Transverse colon (tissue), 4 donors: ENCODE measurements at regions not wholly inside any gene's neighbourhood (a gene's known extent, or its start where the extent isn't known, plus 50 kb on each side); places are given as distances from the start of the nearest gene placed in this dataset.

ENCODE experiments used
- DNase-seq: peaks from one replicate; pipeline ENCODE4 v3.0.0-alpha.2; 2019
- H3K27ac ChIP-seq, 4 donors: fragments of 200-600 bp; sonication (generic); 2 replicates each; pipeline ENCODE4 v1.5.1; 2016 to 2018; ENCODE audit warnings: inconsistent platforms in 4 of 4
- H3K27me3 ChIP-seq: fragments of 200-600 bp; sonication (generic); 2 replicates; pipeline ENCODE4 v1.5.1; 2017; ENCODE audit warnings: inconsistent platforms
- H3K36me3 ChIP-seq, 4 donors: fragments of 200-600 bp; sonication (generic); 2 replicates each; pipeline ENCODE4 v1.5.1; 2017 to 2019; ENCODE audit warnings: inconsistent platforms in 4 of 4
- H3K4me1 ChIP-seq, 4 donors: fragments of 200-600 bp; sonication (generic); 2 replicates each; pipeline ENCODE4 v1.5.1; 2017 to 2020; ENCODE audit warnings: inconsistent platforms in 4 of 4
- H3K4me3 ChIP-seq, 4 donors: fragments of 200-600 bp; sonication (generic); 1 replicate in 1 of 4; 2 replicates in 3 of 4; pipeline versions ENCODE4 v1.5.1 to v1.6.1; 2017 to 2019; ENCODE audit warnings: inconsistent platforms in 4 of 4
- H3K9me3 ChIP-seq, 2 donors: fragments of 200-600 bp; sonication (generic); 2 replicates each; pipeline ENCODE4 v1.5.1; 2017 to 2019; ENCODE audit warnings: inconsistent platforms in 2 of 2
- CTCF ChIP-seq, 5 experiments: fragments of 200-600 bp in 3 of 5; fragments of 450-650 bp in 2 of 5; sonication (generic) in 3 of 5; IDR thresholded peaks; 1 replicate in 2 of 5; 2 replicates in 3 of 5; pipeline ENCODE4 v1.5.1; 2016 to 2017; ENCODE audit warnings: antibody characterized with exemption in 5 of 5, inconsistent platforms in 3 of 5, mild to moderate bottlenecking in 2 of 5, moderate library complexity in 1 of 5
- EP300 ChIP-seq: sonication (generic); formaldehyde crosslinking; IDR thresholded peaks from one replicate; pipeline ENCODE4 v1.6.1; 2017; ENCODE audit warnings: antibody characterized with exemption, low read depth
- POLR2A ChIP-seq: fragments of 450-650 bp; IDR thresholded peaks from one replicate; pipeline ENCODE4 v1.6.1; 2016; ENCODE audit warnings: antibody characterized with exemption, mild to moderate bottlenecking, moderate library complexity
- POLR2AphosphoS5 ChIP-seq, 3 donors: sonication (generic); formaldehyde crosslinking; IDR thresholded peaks; one replicate each; pipeline ENCODE4 v1.6.1; 2016; ENCODE audit warnings: antibody characterized with exemption in 3 of 3
- WGBS, 2 donors: methylation state at CpG; one replicate each; pipeline ENCODE4 v1.1.5; 2018; ENCODE audit warnings: low coverage in 1 of 2; 5-methylcytosine and 5-hydroxymethylcytosine counted together
- in situ Hi-C, 4 donors: fragments of 200-750 bp; cut with MboI; loops; one replicate each; pipeline versions ENCODE4 v1.15.0 to v1.15.1; 2017; ENCODE audit warnings: low sequenced_read_pairs in 3 of 4, low pct_ligation_motif_present in 1 of 4, low pct_unique_long_range_greater_than_20kb in 1 of 4
- intact Hi-C: fragments of 100-400 bp; cut with DNase I; formaldehyde crosslinking; loops from one replicate; pipeline ENCODE4 v1.15.1; 2023; ENCODE audit warnings: low total_unique reads

GRCh38 chr18:67432806-67433205 is 83.7 kb downstream of the DSEL start:
- H3K27me3 ChIP-seq, result no peaks in the 10 kb centered on the region
- intact Hi-C loops (no loop called here), in situ Hi-C loops (no loop called here)
- H3K27ac ChIP-seq, result no peak overlapping the region
- no peak overlapping the region for H3K4me3 ChIP-seq
- no peaks in the 10 kb centered on the region for H3K4me1 ChIP-seq
- no peak for DNase-seq
- H3K36me3 ChIP-seq, result no peaks in the 10 kb centered on the region
- no peak for TF ChIP-seq POLR2A
- TF ChIP-seq POLR2AphosphoS5 (IDR thresholded peaks at IDR 0.05), result no peak
- no peak for TF ChIP-seq CTCF (IDR thresholded peaks at IDR 0.05)
- TF ChIP-seq EP300, result no peak
- H3K9me3 ChIP-seq, result no peaks in the 10 kb centered on the region
- 54 to 79% methylated on average over 4 of the region's 4 CpGs for WGBS, 2 donors

- Histone ChIP-seq H3K4me3 (no peak overlapping the region), H3K9me3 (no peaks in the 10 kb centered on the region), H3K27ac (no peak overlapping the region), H3K27me3 (no peaks in the 10 kb centered on the region), H3K4me1 (no peaks in the 10 kb centered on the region), H3K36me3 (no peaks in the 10 kb centered on the region)
- TF ChIP-seq EP300 (no peak), POLR2A (no peak), POLR2AphosphoS5 (IDR thresholded peaks at IDR 0.05) (no peak), CTCF (IDR thresholded peaks at IDR 0.05) (no peak)
- intact Hi-C loops (no loop called here), in situ Hi-C loops (no loop called here)
- WGBS, 2 donors, result 22 to 28% methylated on average over 2 of the region's 2 CpGs
- DNase-seq, result no peak
Measured at GRCh38 chr18:67428805-67429204, 87.7 kb downstream of the DSEL start.

DNA sequence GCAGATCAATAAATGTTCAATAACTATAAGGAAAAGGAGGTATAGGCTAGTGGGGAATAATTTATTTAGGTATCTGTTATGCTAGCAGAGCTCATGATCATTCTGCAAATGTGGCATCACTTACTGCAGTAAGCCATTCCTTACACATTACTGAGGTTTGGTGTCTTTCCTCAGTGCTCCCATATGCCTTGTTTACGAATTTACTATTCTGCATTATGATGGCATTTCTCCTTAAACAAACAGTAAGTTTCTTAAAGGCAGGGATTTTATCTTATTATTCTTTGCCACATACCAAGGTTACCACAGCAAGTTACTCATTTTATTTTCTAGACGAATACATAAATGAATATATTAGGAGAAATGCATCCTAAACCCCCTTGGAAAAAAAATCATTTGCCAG is 88.4 kb downstream of the DSEL start:
- 56 to 76% methylated on average over 2 of the region's 2 CpGs for WGBS, 2 donors
- intact Hi-C loops, result no loop called here
- no peak for TF ChIP-seq EP300
- no peak for TF ChIP-seq CTCF (IDR thresholded peaks at IDR 0.05)
- no peak for TF ChIP-seq POLR2AphosphoS5 (IDR thresholded peaks at IDR 0.05)
- TF ChIP-seq POLR2A, result no peak
- H3K27me3 ChIP-seq, result no peaks in the 10 kb centered on the region
- no peak overlapping the region for H3K27ac ChIP-seq
- no peaks in the 10 kb centered on the region for H3K36me3 ChIP-seq
- H3K4me3 ChIP-seq, result no peak overlapping the region
- in situ Hi-C loops, result no loop called here
- no peak for DNase-seq
- H3K4me1 ChIP-seq, result no peaks in the 10 kb centered on the region
- H3K9me3 ChIP-seq, result no peaks in the 10 kb centered on the region

DNA sequence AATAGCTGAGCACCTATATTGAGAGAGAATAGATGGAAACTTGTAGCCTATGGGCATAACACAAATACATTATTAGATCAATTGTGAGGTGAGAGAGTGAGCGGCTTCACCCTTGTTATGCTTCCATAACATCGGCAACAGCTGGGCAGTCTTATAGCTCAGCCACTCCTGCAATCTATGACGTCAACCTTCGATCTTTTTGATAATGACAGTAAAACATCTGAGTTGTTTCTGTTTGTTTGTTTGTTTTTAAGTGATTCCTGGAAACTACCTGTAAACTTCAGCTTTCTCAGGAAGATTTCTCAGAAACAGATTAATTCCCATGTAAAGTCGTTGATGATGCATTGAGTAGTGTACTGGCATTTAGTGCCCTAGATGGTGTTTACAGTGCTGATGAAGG is 90.0 kb downstream of the DSEL start:
- TF ChIP-seq EP300 (no peak), POLR2AphosphoS5 (IDR thresholded peaks at IDR 0.05) (no peak), POLR2A (no peak), CTCF (IDR thresholded peaks at IDR 0.05) (no peak)
- DNase-seq, result no peak
- intact Hi-C loops (no loop called here), in situ Hi-C loops (no loop called here)
- Histone ChIP-seq H3K27me3 (no peaks in the 10 kb centered on the region), H3K27ac (no peak overlapping the region), H3K36me3 (no peaks in the 10 kb centered on the region), H3K4me3 (no peak overlapping the region), H3K4me1 (no peaks in the 10 kb centered on the region), H3K9me3 (no peaks in the 10 kb centered on the region)
- WGBS, 2 donors, result 70 to 83% methylated on average over 5 of the region's 5 CpGs
